ENCODE measurements at regions not wholly inside any gene's neighbourhood (a gene's known extent, or its start where the extent isn't known, plus 50 kb on each side); places are given as distances from the start of the nearest gene placed in this dataset.

DNA sequence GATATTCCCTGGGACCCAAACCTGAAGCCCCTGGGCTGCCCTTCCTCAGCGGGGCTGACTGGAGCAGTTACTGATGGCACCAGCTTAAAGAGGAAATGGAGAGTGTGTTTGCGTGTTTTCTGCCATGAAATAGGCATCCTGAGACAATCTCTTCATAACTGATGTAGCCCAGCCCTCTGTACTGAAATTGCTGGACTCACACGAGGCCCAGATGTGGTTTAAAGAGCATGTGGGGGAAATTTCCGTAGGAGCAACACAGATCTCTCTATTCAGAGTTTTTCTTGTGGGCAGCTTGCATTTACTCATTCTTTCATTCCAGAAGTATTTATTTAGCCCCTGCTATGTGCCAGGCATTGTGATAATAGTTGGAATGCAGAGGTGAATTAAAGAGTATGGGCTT is 782.1 kb upstream of the TBX3 start:
- TF ChIP-seq, protein P1, sequence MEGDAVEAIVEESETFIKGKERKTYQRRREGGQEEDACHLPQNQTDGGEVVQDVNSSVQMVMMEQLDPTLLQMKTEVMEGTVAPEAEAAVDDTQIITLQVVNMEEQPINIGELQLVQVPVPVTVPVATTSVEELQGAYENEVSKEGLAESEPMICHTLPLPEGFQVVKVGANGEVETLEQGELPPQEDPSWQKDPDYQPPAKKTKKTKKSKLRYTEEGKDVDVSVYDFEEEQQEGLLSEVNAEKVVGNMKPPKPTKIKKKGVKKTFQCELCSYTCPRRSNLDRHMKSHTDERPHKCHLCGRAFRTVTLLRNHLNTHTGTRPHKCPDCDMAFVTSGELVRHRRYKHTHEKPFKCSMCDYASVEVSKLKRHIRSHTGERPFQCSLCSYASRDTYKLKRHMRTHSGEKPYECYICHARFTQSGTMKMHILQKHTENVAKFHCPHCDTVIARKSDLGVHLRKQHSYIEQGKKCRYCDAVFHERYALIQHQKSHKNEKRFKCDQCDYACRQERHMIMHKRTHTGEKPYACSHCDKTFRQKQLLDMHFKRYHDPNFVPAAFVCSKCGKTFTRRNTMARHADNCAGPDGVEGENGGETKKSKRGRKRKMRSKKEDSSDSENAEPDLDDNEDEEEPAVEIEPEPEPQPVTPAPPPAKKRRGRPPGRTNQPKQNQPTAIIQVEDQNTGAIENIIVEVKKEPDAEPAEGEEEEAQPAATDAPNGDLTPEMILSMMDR (IDR thresholded peaks at IDR 0.05; ENCODE audit: poor library complexity), result no peak
- TF ChIP-seq EZH2 (IDR thresholded peaks at IDR 0.05; ENCODE audit: borderline replicate concordance) (no peak), EZH2phosphoT487 (IDR thresholded peaks at IDR 0.05; ENCODE audit: low read depth, severe bottlenecking, unreplicated experiment) (no peak)

Measured in hepatocyte (in vitro differentiated cells).